ELF-1 (cell line): ENCODE measurements at regions not wholly inside any gene's neighbourhood (a gene's known extent, or its start where the extent isn't known, plus 50 kb on each side); places are given as distances from the start of the nearest gene placed in this dataset.

Source experiments
- DNase-seq: peaks from one replicate; pipeline ENCODE4 v3.0.0-alpha.2; 2016; ENCODE audit warnings: low read depth, low spot score

- DNase-seq: no peak
Observed at GRCh38 chr1:90139837-90140236, 144.9 kb downstream of the ZNF326 start.

- no peak for DNase-seq
Observed at GRCh38 chr1:90135286-90135685, 140.4 kb downstream of the ZNF326 start.

GRCh38 chr1:90134175-90134955 lies 139.5 kb downstream of the ZNF326 start:
- no peak for DNase-seq

GRCh38 chr1:90133133-90133532 lies 138.2 kb downstream of the ZNF326 start:
- DNase-seq: peak; percentile 18

GRCh38 chr1:90132306-90132705 lies 137.4 kb downstream of the ZNF326 start:
- DNase-seq: peak; percentile 21

- no peak for DNase-seq
Observed at GRCh38 chr1:90127288-90127953, 132.5 kb downstream of the ZNF326 start.

GRCh38 chr1:90126834-90127233 lies 131.9 kb downstream of the ZNF326 start:
- DNase-seq: no peak

GRCh38 chr1:90122654-90123340 lies 127.9 kb downstream of the ZNF326 start:
- DNase-seq: no peak

GRCh38 chr1:90114521-90115141 lies 119.7 kb downstream of the ZNF326 start:
- peak; percentile 22 for DNase-seq

GRCh38 chr1:90107990-90108389 lies 113.1 kb downstream of the ZNF326 start:
- no peak for DNase-seq

- no peak for DNase-seq
Observed at GRCh38 chr1:90106311-90106710, 111.4 kb downstream of the ZNF326 start.

GRCh38 chr1:90104941-90105538 lies 110.1 kb downstream of the ZNF326 start:
- no peak for DNase-seq

- no peak for DNase-seq
Observed at GRCh38 chr1:90100566-90100965, 105.7 kb downstream of the ZNF326 start.

GRCh38 chr1:90092441-90092840 lies 97.5 kb downstream of the ZNF326 start:
- DNase-seq: no peak
